H1 (cell line): ENCODE measurements at regions not wholly inside any gene's neighbourhood (a gene's known extent, or its start where the extent isn't known, plus 50 kb on each side); places are given as distances from the start of the nearest gene placed in this dataset.

ENCODE experiments used
- CTCF ChIA-PET: fragments of 300-600 bp; sonication (Branson Sonifier 250); formaldehyde crosslinking; loops from one replicate; lab custom pipeline; 2021; ENCODE audit not compliant: partially characterized antibody; lab: Charles Lee
- POLR2A ChIA-PET: fragments of 300-600 bp; sonication (Branson Sonifier 250); formaldehyde crosslinking; loops from one replicate; lab custom pipeline; 2021; ENCODE audit warnings: inconsistent platforms; ENCODE audit not compliant: partially characterized antibody; lab: Charles Lee
- DNase-seq, 2 experiments: peaks; one replicate each; pipeline versions ENCODE4 v3.0.0 to v3.0.0-alpha.2; 2010 to 2022; ENCODE audit warnings: low spot score in 2 of 2, low read depth in 1 of 2, mixed read lengths in 1 of 2
- FAIRE-seq: peaks from 2 replicates; lab custom pipeline; 2011; peaks lifted over from hg19 to GRCh38; lab: Jason Lieb, UNC
- H2AFZ ChIP-seq: 2 replicates; pipeline ENCODE4 v1.8.1; 2012; ENCODE audit warnings: low read length, inconsistent platforms
- H2AK5ac ChIP-seq: 2 replicates; pipeline ENCODE4 v1.6.1; 2013; ENCODE audit warnings: low read depth, low read length
- H2BK120ac ChIP-seq: replicated peaks from 2 replicates; pipeline ENCODE3; 2013; ENCODE audit warnings: low read depth, low read length, inconsistent platforms
- H2BK12ac ChIP-seq: 2 replicates; pipeline ENCODE4 v1.6.1; 2013; ENCODE audit warnings: low read depth, low read length
- H2BK15ac ChIP-seq: 2 replicates; pipeline ENCODE4 v1.6.1; 2013; ENCODE audit warnings: low read length
- H2BK20ac ChIP-seq: 2 replicates; pipeline ENCODE4 v1.6.1; 2013; ENCODE audit warnings: low read length
- H2BK5ac ChIP-seq: 2 replicates; pipeline ENCODE4 v1.6.1; 2013; ENCODE audit warnings: low read depth, low read length
- H3K14ac ChIP-seq: 2 replicates; pipeline ENCODE4 v1.6.1; 2013; ENCODE audit warnings: inconsistent platforms; ENCODE audit not compliant: insufficient read length
- H3K18ac ChIP-seq: 2 replicates; pipeline ENCODE4 v1.6.1; 2013; ENCODE audit warnings: low read length; ENCODE audit errors: extremely low read depth
- H3K23ac ChIP-seq: 2 replicates; pipeline ENCODE4 v1.6.1; 2013; ENCODE audit warnings: inconsistent platforms; ENCODE audit not compliant: insufficient read length
- H3K23me2 ChIP-seq: 2 replicates; pipeline ENCODE4 v1.6.1; 2013; ENCODE audit warnings: low read depth, low read length
- H3K27ac ChIP-seq: 2 replicates; pipeline ENCODE4 v1.6.1; 2011; ENCODE audit warnings: low read depth, low read length, inconsistent platforms
- H3K27me3 ChIP-seq, 4 experiments: replicated peaks in 1 of 4; 1 replicate in 1 of 4; 2 replicates in 3 of 4; pipeline versions ENCODE4 v1.6.1 to v1.8.1; 2011 to 2013; ENCODE audit warnings: low read length in 3 of 4, mild to moderate bottlenecking in 3 of 4, inconsistent platforms in 2 of 4, mixed read lengths in 2 of 4, moderate library complexity in 1 of 4; ENCODE audit not compliant: control insufficient read depth in 3 of 4, insufficient read depth in 3 of 4; ENCODE audit errors: extremely low read depth in 1 of 4
- H3K36me3 ChIP-seq, 4 experiments: 2 replicates each; pipeline versions ENCODE4 v1.6.1 to v1.8.1; 2011 to 2013; ENCODE audit warnings: mild to moderate bottlenecking in 4 of 4, low read length in 3 of 4, moderate library complexity in 2 of 4, control low read depth in 1 of 4, inconsistent platforms in 1 of 4; ENCODE audit not compliant: insufficient read depth in 4 of 4, control insufficient read depth in 2 of 4
- H3K4ac ChIP-seq: replicated peaks from 2 replicates; pipeline ENCODE3; 2013; ENCODE audit warnings: low read length, low read depth, mixed read lengths, inconsistent platforms; ENCODE audit not compliant: insufficient read length
- H3K4me1 ChIP-seq, 4 experiments: replicated peaks in 1 of 4; 1 replicate in 1 of 4; 2 replicates in 3 of 4; pipeline versions ENCODE4 v1.6.1 to v1.8.1; 2011 to 2013; ENCODE audit warnings: low read length in 3 of 4, inconsistent platforms in 2 of 4, mixed read lengths in 1 of 4; ENCODE audit not compliant: insufficient read depth in 4 of 4, control insufficient read depth in 3 of 4
- H3K4me2 ChIP-seq, 2 experiments: 2 replicates each; pipeline versions ENCODE4 v1.6.1 to v1.8.1; 2011 to 2013; ENCODE audit warnings: low read depth in 2 of 2, low read length in 2 of 2, control low read depth in 1 of 2, inconsistent platforms in 1 of 2, mild to moderate bottlenecking in 1 of 2; ENCODE audit not compliant: insufficient read depth in 1 of 2
- H3K4me3 ChIP-seq, 4 experiments: fragments of 200-600, 300-600 bp in 1 of 4; sonication (generic), shearing (Covaris generic), sonication (Bioruptor Twin) in 1 of 4; 2 replicates each; pipeline versions ENCODE4 v1.5.1 to v1.8.1; 2011 to 2016; ENCODE audit warnings: low read length in 4 of 4, low read depth in 3 of 4, control low read depth in 2 of 4, inconsistent platforms in 2 of 4, mild to moderate bottlenecking in 2 of 4, mixed read lengths in 1 of 4, moderate library complexity in 1 of 4; ENCODE audit not compliant: insufficient read depth in 2 of 4; ENCODE audit errors: extremely low read depth in 1 of 4
- H3K56ac ChIP-seq: replicated peaks from 2 replicates; pipeline ENCODE3; 2013; ENCODE audit warnings: low read depth, mild to moderate bottlenecking, mixed read lengths, low read length, inconsistent platforms; ENCODE audit not compliant: insufficient read length
- H3K79me1 ChIP-seq: 2 replicates; pipeline ENCODE4 v1.6.1; 2013; ENCODE audit warnings: low read depth, low read length, control low read depth
- H3K79me2 ChIP-seq, 2 experiments: 2 replicates each; pipeline versions ENCODE4 v1.6.1 to v1.8.1; 2012 to 2013; ENCODE audit warnings: low read length in 2 of 2, mild to moderate bottlenecking in 2 of 2, inconsistent platforms in 1 of 2; ENCODE audit not compliant: insufficient read depth in 2 of 2, control insufficient read depth in 1 of 2
- H3K9ac ChIP-seq, 4 experiments: replicated peaks in 1 of 4; 1 replicate in 1 of 4; 2 replicates in 3 of 4; pipeline versions ENCODE4 v1.6.1 to v1.8.1; 2011 to 2013; ENCODE audit warnings: low read depth in 3 of 4, low read length in 3 of 4, control low read depth in 2 of 4, mild to moderate bottlenecking in 2 of 4, moderate library complexity in 2 of 4, inconsistent platforms in 1 of 4; ENCODE audit errors: extremely low read depth in 1 of 4
- H3K9me3 ChIP-seq, 2 experiments: 2 replicates each; pipeline versions ENCODE4 v1.6.1 to v1.8.1; 2012 to 2013; ENCODE audit warnings: mild to moderate bottlenecking in 2 of 2, moderate library complexity in 2 of 2, control low read depth in 1 of 2, inconsistent platforms in 1 of 2, low read depth in 1 of 2, low read length in 1 of 2, mixed read lengths in 1 of 2; ENCODE audit not compliant: insufficient read depth in 2 of 2
- H4K20me1 ChIP-seq, 2 experiments: replicated peaks in 1 of 2; 2 replicates each; pipeline versions ENCODE3 to v1.8.1; 2011 to 2013; ENCODE audit warnings: inconsistent platforms in 2 of 2, low read length in 2 of 2, mild to moderate bottlenecking in 1 of 2; ENCODE audit not compliant: insufficient read depth in 2 of 2, control insufficient read depth in 1 of 2
- H4K5ac ChIP-seq: 2 replicates; pipeline ENCODE4 v1.6.1; 2013; ENCODE audit warnings: low read length, low read depth, mixed read lengths, inconsistent platforms; ENCODE audit not compliant: insufficient read length
- H4K8ac ChIP-seq: 2 replicates; pipeline ENCODE4 v1.8.0; 2013; ENCODE audit warnings: mild to moderate bottlenecking, moderate library complexity, low read length, inconsistent platforms; ENCODE audit not compliant: insufficient read depth; ENCODE audit errors: extremely low read depth
- H4K91ac ChIP-seq: replicated peaks from 2 replicates; pipeline ENCODE3; 2013; ENCODE audit warnings: low read length, mixed read lengths, inconsistent platforms; ENCODE audit not compliant: insufficient read length
- BRCA1 ChIP-seq: IDR thresholded peaks from 2 replicates; pipeline ENCODE4 v1.6.1; 2012; ENCODE audit warnings: low read depth, low read length, improper control_type of control experiment
- KDM5A ChIP-seq: fragments of 200-600 bp; IDR thresholded peaks from 2 replicates; pipeline ENCODE4 v1.7.1; 2012; ENCODE audit warnings: mild to moderate bottlenecking, low read length, inconsistent platforms, mixed read lengths
- RAD21 ChIP-seq, 2 experiments: IDR thresholded peaks in 1 of 2; conservative IDR thresholded peaks in 1 of 2; 2 replicates each; pipeline ENCODE4 v1.6.1; 2011; ENCODE audit warnings: low read depth in 2 of 2, low read length in 2 of 2, improper control_type of control experiment in 1 of 2, inconsistent platforms in 1 of 2, mild to moderate bottlenecking in 1 of 2, moderate library complexity in 1 of 2
- TBP ChIP-seq: IDR thresholded peaks from 2 replicates; pipeline ENCODE4 v1.6.1; 2011; ENCODE audit warnings: low read depth, low read length, improper control_type of control experiment
- WGBS, 2 experiments: shearing (Covaris generic) in 1 of 2; methylation state at CpG; one replicate each; pipeline versions ENCODE4 v1.1.6 to v1.1.7; 2013 to 2015; ENCODE audit warnings: low lambda C conversion rate in 2 of 2, mixed read lengths in 2 of 2, inconsistent platforms in 1 of 2, low coverage in 1 of 2, missing lambda C conversion rate in 1 of 2; ENCODE audit not compliant: insufficient replicate concordance in 2 of 2, insufficient coverage in 1 of 2, insufficient read length in 1 of 2; ENCODE audit errors: extremely low coverage in 1 of 2, missing lambda C conversion rate in 1 of 2; 5-methylcytosine and 5-hydroxymethylcytosine counted together

- Histone ChIP-seq H4K5ac (no peak overlapping the region), H3K4me3 (no peak overlapping the region), H3K23ac (no peak overlapping the region), H3K4me2 (no peak overlapping the region), H4K20me1 (no peaks in the 10 kb centered on the region), H3K4ac (no peak overlapping the region), H3K27ac (no peak overlapping the region), H3K27me3 (no peaks in the 10 kb centered on the region), H3K9me3 (0 out of 4 replicates have a peak, but pooled peaks cover 0 to 2% of the 10 kb centered on the region in 2 experiments), H4K91ac (no peak overlapping the region), H3K4me1 (peaks cover 0 to 5% (median 0%) of the 10 kb centered on the region in 4 experiments; a peak in 1 of 7 replicates), H2BK15ac (no peak overlapping the region), H2BK120ac (no peak overlapping the region), H3K23me2 (no peaks in the 10 kb centered on the region), H3K79me2 (no peaks in the 10 kb centered on the region), H2AFZ (no peak overlapping the region), H3K56ac (no peak overlapping the region), H3K14ac (no peak overlapping the region), H3K18ac (no peak overlapping the region), H3K9ac (no peak overlapping the region), H4K8ac (no peak overlapping the region), H2BK5ac (no peak overlapping the region), H2AK5ac (no peak overlapping the region), H2BK12ac (no peak overlapping the region), H3K79me1 (no peaks in the 10 kb centered on the region), H3K36me3 (no peaks in the 10 kb centered on the region), H2BK20ac (no peak overlapping the region)
- FAIRE-seq (no peak), DNase-seq (no peak)
- POLR2A ChIA-PET = no interaction called here
- CTCF ChIA-PET = interaction anchor here (0.9 kb wide), 1 partner anchor 38 kb away, joined by 3 read pairs; no protein-coding TSS in a partner anchor
- 92% methylated on average over 5 of the region's 5 CpGs; no CpG with 5 or more reads in 1 of the 2 experiments for WGBS, 2 experiments
- TF ChIP-seq KDM5A = no peak
- TF ChIP-seq BRCA1 = no peak
- TF ChIP-seq RAD21 (IDR thresholded peaks at IDR 0.05 in 1 of 2, conservative IDR thresholded peaks at IDR 0.05 in 1 of 2; ENCODE audit: low read depth in 2 of 2, low read length in 2 of 2) = no peak
- TF ChIP-seq TBP = no peak
Measured at GRCh38 chr2:150919901-150920300, 341.8 kb downstream of the RBM43 start.
